Ishikawa (cell line): ENCODE measurements at regions not wholly inside any gene's neighbourhood (a gene's known extent, or its start where the extent isn't known, plus 50 kb on each side); places are given as distances from the start of the nearest gene placed in this dataset.

Experiments used
- EP300 ChIP-seq: IDR thresholded peaks from 2 replicates; pipeline ENCODE4 v1.6.1; 2012; ENCODE audit warnings: borderline replicate concordance
- RAD21 ChIP-seq: IDR thresholded peaks from 2 replicates; pipeline ENCODE4 v1.6.1; 2012; ENCODE audit warnings: low read depth
- TF ChIP-seq, protein P1 (sequence below): IDR thresholded peaks from 2 replicates; pipeline ENCODE4 v1.6.1; 2012; ENCODE audit warnings: low read depth, mild to moderate bottlenecking

DNA sequence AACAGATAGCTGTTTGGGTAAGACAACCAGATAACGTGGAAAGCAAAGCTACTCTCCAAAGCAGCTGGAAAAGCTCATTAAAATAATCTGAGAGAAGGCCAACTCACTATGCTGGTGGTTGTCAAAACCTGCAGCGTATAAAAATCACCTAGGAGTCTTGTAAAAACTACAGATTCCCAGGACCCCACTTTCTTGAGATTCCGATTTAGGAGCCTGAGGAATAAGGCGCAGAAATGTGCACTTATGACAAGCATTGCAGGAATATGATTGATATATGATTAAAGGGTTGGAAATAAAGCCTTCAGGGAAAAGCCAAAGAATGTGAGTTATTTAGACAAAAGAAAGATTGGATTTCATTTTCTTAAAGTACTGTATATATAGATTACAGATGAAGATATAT lies 285.0 kb upstream of the PTGER4 start:
- TF ChIP-seq, protein P1, sequence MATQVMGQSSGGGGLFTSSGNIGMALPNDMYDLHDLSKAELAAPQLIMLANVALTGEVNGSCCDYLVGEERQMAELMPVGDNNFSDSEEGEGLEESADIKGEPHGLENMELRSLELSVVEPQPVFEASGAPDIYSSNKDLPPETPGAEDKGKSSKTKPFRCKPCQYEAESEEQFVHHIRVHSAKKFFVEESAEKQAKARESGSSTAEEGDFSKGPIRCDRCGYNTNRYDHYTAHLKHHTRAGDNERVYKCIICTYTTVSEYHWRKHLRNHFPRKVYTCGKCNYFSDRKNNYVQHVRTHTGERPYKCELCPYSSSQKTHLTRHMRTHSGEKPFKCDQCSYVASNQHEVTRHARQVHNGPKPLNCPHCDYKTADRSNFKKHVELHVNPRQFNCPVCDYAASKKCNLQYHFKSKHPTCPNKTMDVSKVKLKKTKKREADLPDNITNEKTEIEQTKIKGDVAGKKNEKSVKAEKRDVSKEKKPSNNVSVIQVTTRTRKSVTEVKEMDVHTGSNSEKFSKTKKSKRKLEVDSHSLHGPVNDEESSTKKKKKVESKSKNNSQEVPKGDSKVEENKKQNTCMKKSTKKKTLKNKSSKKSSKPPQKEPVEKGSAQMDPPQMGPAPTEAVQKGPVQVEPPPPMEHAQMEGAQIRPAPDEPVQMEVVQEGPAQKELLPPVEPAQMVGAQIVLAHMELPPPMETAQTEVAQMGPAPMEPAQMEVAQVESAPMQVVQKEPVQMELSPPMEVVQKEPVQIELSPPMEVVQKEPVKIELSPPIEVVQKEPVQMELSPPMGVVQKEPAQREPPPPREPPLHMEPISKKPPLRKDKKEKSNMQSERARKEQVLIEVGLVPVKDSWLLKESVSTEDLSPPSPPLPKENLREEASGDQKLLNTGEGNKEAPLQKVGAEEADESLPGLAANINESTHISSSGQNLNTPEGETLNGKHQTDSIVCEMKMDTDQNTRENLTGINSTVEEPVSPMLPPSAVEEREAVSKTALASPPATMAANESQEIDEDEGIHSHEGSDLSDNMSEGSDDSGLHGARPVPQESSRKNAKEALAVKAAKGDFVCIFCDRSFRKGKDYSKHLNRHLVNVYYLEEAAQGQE: no peak
- no peak for TF ChIP-seq RAD21
- TF ChIP-seq EP300: no peak
